Type B pancreatic cell (in vitro differentiated cells): ENCODE measurements at regions not wholly inside any gene's neighbourhood (a gene's known extent, or its start where the extent isn't known, plus 50 kb on each side); places are given as distances from the start of the nearest gene placed in this dataset.

Experiments used
- DNase-seq: peaks from one replicate; pipeline ENCODE4 v3.0.0; 2021; ENCODE audit warnings: mixed read lengths; ENCODE audit not compliant: unreplicated experiment; ENCODE audit errors: extremely low spot score
- H3K27ac Mint-ChIP-seq: 2 replicates; pipeline ENCODE4 v1.8.0; 2021; ENCODE audit warnings: mild to moderate bottlenecking, mixed read lengths
- H3K27me3 Mint-ChIP-seq: 2 replicates; pipeline ENCODE4 v1.8.0; 2021; ENCODE audit warnings: mixed read lengths
- H3K36me3 Mint-ChIP-seq: 2 replicates; pipeline ENCODE4 v1.8.0; 2021; ENCODE audit warnings: mixed read lengths
- H3K4me1 Mint-ChIP-seq: one replicate; pipeline ENCODE4 v1.8.0; 2021; ENCODE audit warnings: mixed read lengths; ENCODE audit not compliant: unreplicated experiment
- H3K4me3 Mint-ChIP-seq: 2 replicates; pipeline ENCODE4 v1.8.0; 2021; ENCODE audit warnings: mild to moderate bottlenecking, mixed read lengths
- H3K9me3 Mint-ChIP-seq: 2 replicates; pipeline ENCODE4 v1.8.0; 2021; ENCODE audit warnings: mixed read lengths
- CTCF ChIP-seq: fragments of 200-600 bp; sonication (generic); conservative IDR thresholded peaks from 2 replicates; pipeline ENCODE4 v1.5.0; 2021; ENCODE audit warnings: antibody characterized with exemption, mild to moderate bottlenecking

- Mint-ChIP-seq H3K4me3 (no peak overlapping the region), H3K27ac (no peak overlapping the region), H3K9me3 (no peaks in the 10 kb centered on the region), H3K4me1 (no peaks in the 10 kb centered on the region), H3K36me3 (no peaks in the 10 kb centered on the region), H3K27me3 (peaks cover 7% of the 10 kb centered on the region)
- no peak for TF ChIP-seq CTCF
- no peak for DNase-seq
These were observed 225.3 kb upstream of the PPP2R3A start for GRCh38 chr3:135740211-135740610.

GRCh38 chr3:135740751-135741150 lies 224.8 kb upstream of the PPP2R3A start:
- H3K9me3 Mint-ChIP-seq: no peaks in the 10 kb centered on the region
- H3K4me3 Mint-ChIP-seq: no peak overlapping the region
- no peak overlapping the region for H3K27ac Mint-ChIP-seq
- no peaks in the 10 kb centered on the region for H3K4me1 Mint-ChIP-seq
- no peak for TF ChIP-seq CTCF
- no peak for DNase-seq
- no peaks in the 10 kb centered on the region for H3K36me3 Mint-ChIP-seq
- H3K27me3 Mint-ChIP-seq: peaks cover 7% of the 10 kb centered on the region

GRCh38 chr3:135751991-135752390 lies 213.5 kb upstream of the PPP2R3A start:
- DNase-seq: no peak
- no peaks in the 10 kb centered on the region for H3K4me1 Mint-ChIP-seq
- H3K9me3 Mint-ChIP-seq: no peaks in the 10 kb centered on the region
- peaks cover 29% of the 10 kb centered on the region for H3K27me3 Mint-ChIP-seq
- H3K27ac Mint-ChIP-seq: no peak overlapping the region
- TF ChIP-seq CTCF: no peak
- H3K4me3 Mint-ChIP-seq: no peak overlapping the region
- no peaks in the 10 kb centered on the region for H3K36me3 Mint-ChIP-seq

- H3K4me3 Mint-ChIP-seq: no peak overlapping the region
- H3K27me3 Mint-ChIP-seq: peaks cover 29% of the 10 kb centered on the region
- no peaks in the 10 kb centered on the region for H3K4me1 Mint-ChIP-seq
- no peaks in the 10 kb centered on the region for H3K36me3 Mint-ChIP-seq
- no peak overlapping the region for H3K27ac Mint-ChIP-seq
- no peak for DNase-seq
- no peaks in the 10 kb centered on the region for H3K9me3 Mint-ChIP-seq
- TF ChIP-seq CTCF: no peak
These were observed 212.7 kb upstream of the PPP2R3A start for GRCh38 chr3:135752851-135753250.

GRCh38 chr3:135753506-135753905 lies 212.0 kb upstream of the PPP2R3A start:
- TF ChIP-seq CTCF: no peak
- no peaks in the 10 kb centered on the region for H3K4me1 Mint-ChIP-seq
- H3K27ac Mint-ChIP-seq: no peak overlapping the region
- no peak for DNase-seq
- H3K27me3 Mint-ChIP-seq: peaks cover 29% of the 10 kb centered on the region
- no peaks in the 10 kb centered on the region for H3K9me3 Mint-ChIP-seq
- no peaks in the 10 kb centered on the region for H3K36me3 Mint-ChIP-seq
- H3K4me3 Mint-ChIP-seq: no peak overlapping the region
